K562 (cell line): ENCODE measurements at regions not wholly inside any gene's neighbourhood (a gene's known extent, or its start where the extent isn't known, plus 50 kb on each side); places are given as distances from the start of the nearest gene placed in this dataset.

Source experiments
- ARID3A ChIP-seq: IDR thresholded peaks from 2 replicates; pipeline ENCODE4 v1.6.1; 2012; ENCODE audit warnings: low read depth, low read length, improper control_type of control experiment, borderline replicate concordance
- ATF1 ChIP-seq, 2 experiments: fragments of 450-650 bp in 1 of 2; IDR thresholded peaks; 2 replicates each; pipeline ENCODE4 v1.6.1; 2016; ENCODE audit warnings: missing compliant biosample characterization in 1 of 2, missing genetic modification characterization in 1 of 2
- CBFB ChIP-seq: sonication (generic); formaldehyde crosslinking; IDR thresholded peaks from 2 replicates; pipeline ENCODE4 v1.4.0; 2020; ENCODE audit warnings: mild to moderate bottlenecking, missing genetic modification reagents
- CREB1 ChIP-seq, 2 experiments: sonication (generic) in 1 of 2; formaldehyde crosslinking in 1 of 2; IDR thresholded peaks; 2 replicates each; pipeline versions ENCODE4 v1.6.1 to v1.8.0; 2012 to 2022; ENCODE audit warnings: inconsistent platforms in 1 of 2, mild to moderate bottlenecking in 1 of 2, missing genetic modification reagents in 1 of 2, moderate library complexity in 1 of 2
- HBP1 ChIP-seq: fragments of 450-650 bp; formaldehyde crosslinking; IDR thresholded peaks from 2 replicates; pipeline ENCODE4 v1.4.0; 2022; ENCODE audit warnings: missing genetic modification characterization
- HDAC1 ChIP-seq, 2 experiments: fragments of 450-650 bp; IDR thresholded peaks; 2 replicates each; pipeline ENCODE4 v1.6.1; 2016 to 2017; ENCODE audit warnings: inconsistent platforms in 1 of 2, mild to moderate bottlenecking in 1 of 2, moderate library complexity in 1 of 2
- HINFP ChIP-seq: fragments of 450-650 bp; conservative IDR thresholded peaks from 2 replicates; pipeline ENCODE4 v1.6.1; 2016; ENCODE audit warnings: missing genetic modification characterization, low read depth, mild to moderate bottlenecking, control low read depth, missing compliant biosample characterization
- HNRNPLL ChIP-seq: fragments of 200-400 bp; formaldehyde crosslinking; IDR thresholded peaks from 2 replicates; pipeline ENCODE4 v1.6.1; 2017; ENCODE audit warnings: low read length, low read depth, mild to moderate bottlenecking; ENCODE audit not compliant: poor library complexity, severe bottlenecking
- KAT7 ChIP-seq: sonication (generic); formaldehyde crosslinking; IDR thresholded peaks from 2 replicates; pipeline ENCODE4 v1.8.0; 2022; ENCODE audit warnings: missing genetic modification reagents, mild to moderate bottlenecking, borderline replicate concordance
- KAT8 ChIP-seq: fragments of 450-650 bp; IDR thresholded peaks from 2 replicates; pipeline ENCODE4 v1.6.1; 2016; ENCODE audit warnings: low read depth, mild to moderate bottlenecking
- MAFF ChIP-seq: IDR thresholded peaks from 2 replicates; pipeline ENCODE4 v1.6.1; 2012; ENCODE audit warnings: low read length, improper control_type of control experiment
- MYBL2 ChIP-seq, 2 experiments: fragments of 450-650 bp in 1 of 2; sonication (generic) in 1 of 2; formaldehyde crosslinking in 1 of 2; IDR thresholded peaks; 2 replicates each; pipeline versions ENCODE4 v1.6.1 to v1.8.1; 2017 to 2022; ENCODE audit warnings: borderline replicate concordance in 1 of 2, inconsistent platforms in 1 of 2, low read depth in 1 of 2, mild to moderate bottlenecking in 1 of 2, missing genetic modification reagents in 1 of 2, moderate library complexity in 1 of 2
- NCOA4 ChIP-seq: fragments of 450-650 bp; IDR thresholded peaks from 2 replicates; pipeline ENCODE4 v1.6.1; 2018; ENCODE audit warnings: mild to moderate bottlenecking; ENCODE audit not compliant: partially characterized antibody
- NFRKB ChIP-seq: fragments of 450-650 bp; IDR thresholded peaks from 2 replicates; pipeline ENCODE4 v1.6.1; 2016; ENCODE audit warnings: low read depth
- RB1 ChIP-seq: fragments of 450-650 bp; IDR thresholded peaks from 2 replicates; pipeline ENCODE4 v1.6.1; 2017; ENCODE audit warnings: low read depth, mild to moderate bottlenecking
- SIN3A ChIP-seq, 2 experiments: fragments of 150-350 bp in 1 of 2; IDR thresholded peaks; 2 replicates each; pipeline ENCODE4 v1.6.1; 2011 to 2016; ENCODE audit warnings: borderline replicate concordance in 2 of 2, low read depth in 2 of 2, low read length in 2 of 2, mild to moderate bottlenecking in 2 of 2, moderate library complexity in 2 of 2; ENCODE audit not compliant: control insufficient read depth in 1 of 2
- TFAP4 ChIP-seq: sonication (generic); formaldehyde crosslinking; IDR thresholded peaks from 2 replicates; pipeline ENCODE4 v1.8.0; 2022; ENCODE audit warnings: missing genetic modification reagents, mild to moderate bottlenecking, moderate library complexity, borderline replicate concordance
- U2AF2 ChIP-seq: fragments of 200-400 bp; formaldehyde crosslinking; optimal IDR thresholded peaks from 2 replicates; pipeline ENCODE3; 2017; ENCODE audit warnings: low read depth, mild to moderate bottlenecking, low read length
- ZNF217 ChIP-seq: sonication (generic); formaldehyde crosslinking; IDR thresholded peaks from 2 replicates; pipeline ENCODE4 v1.8.0; 2022; ENCODE audit warnings: mild to moderate bottlenecking, missing genetic modification reagents
- ZNF239 ChIP-seq: fragments of 250-450 bp; sonication (Bioruptor Pico); IDR thresholded peaks from 2 replicates; pipeline ENCODE4 v1.4.0; 2020; ENCODE audit warnings: mild to moderate bottlenecking
- ZNF384 ChIP-seq: IDR thresholded peaks from 2 replicates; pipeline ENCODE4 v1.6.1; 2012; ENCODE audit warnings: low read depth, low read length, improper control_type of control experiment

GRCh38 chr7:106598663-106599342, 62.2 kb downstream of the CCDC71L start (continued):
- TF ChIP-seq ZNF239 (CRISPR knock-in tag) (no peak), NCOA4 (no peak), SIN3A (IDR thresholded peaks at IDR 0.05; ENCODE audit: borderline replicate concordance in 2 of 2, control insufficient read depth in 1 of 2, low read depth in 2 of 2, low read length in 2 of 2) (no peak), HNRNPLL (no peak), U2AF2 (no peak), ZNF217 (CRISPR knock-in tag) (no peak), HBP1 (CRISPR knock-in tag) (no peak), ARID3A (peak; percentile 89; the same call in 1 of the 2 replicates), CREB1 (IDR thresholded peaks at IDR 0.05) (peak; percentile 84), CREB1 (CRISPR knock-in tag; IDR thresholded peaks at IDR 0.05) (peak; percentile 89), ATF1 (CRISPR knock-in tag; IDR thresholded peaks at IDR 0.05) (no peak), ATF1 (tag; IDR thresholded peaks at IDR 0.05) (peak; percentile 88), MYBL2 (IDR thresholded peaks at IDR 0.05; ENCODE audit: low read depth) (no peak), MYBL2 (CRISPR knock-in tag; IDR thresholded peaks at IDR 0.05; ENCODE audit: borderline replicate concordance) (no peak), MAFF (no peak), ZNF384 (peak; percentile 81), HDAC1 (IDR thresholded peaks at IDR 0.05) (no peak), HINFP (tag) (no peak), NFRKB (peak; percentile 72; the same call in 1 of the 2 replicates), TFAP4 (CRISPR knock-in tag) (peak; percentile 39; the same call in 1 of the 2 replicates), KAT8 (peak; percentile 90), CBFB (CRISPR knock-in tag) (no peak), KAT7 (CRISPR knock-in tag) (no peak), RB1 (no peak; the same call in 1 of the 2 replicates)
